Fibroblast of pulmonary artery (primary cell): ENCODE measurements at regions not wholly inside any gene's neighbourhood (a gene's known extent, or its start where the extent isn't known, plus 50 kb on each side); places are given as distances from the start of the nearest gene placed in this dataset.

Source experiments
- DNase-seq: peaks from one replicate; pipeline ENCODE4 v3.0.0-alpha.2; 2010; ENCODE audit warnings: low read depth
- H3K4me3 ChIP-seq: replicated peaks from 2 replicates; pipeline ENCODE4 v1.5.1; 2011; ENCODE audit warnings: low read depth, mild to moderate bottlenecking, control low read depth, low read length, moderate library complexity
- CTCF ChIP-seq: IDR thresholded peaks from 2 replicates; pipeline ENCODE4 v1.5.1; 2011; ENCODE audit warnings: mild to moderate bottlenecking, control low read depth, low read length, inconsistent platforms; ENCODE audit errors: missing control alignments

DNA sequence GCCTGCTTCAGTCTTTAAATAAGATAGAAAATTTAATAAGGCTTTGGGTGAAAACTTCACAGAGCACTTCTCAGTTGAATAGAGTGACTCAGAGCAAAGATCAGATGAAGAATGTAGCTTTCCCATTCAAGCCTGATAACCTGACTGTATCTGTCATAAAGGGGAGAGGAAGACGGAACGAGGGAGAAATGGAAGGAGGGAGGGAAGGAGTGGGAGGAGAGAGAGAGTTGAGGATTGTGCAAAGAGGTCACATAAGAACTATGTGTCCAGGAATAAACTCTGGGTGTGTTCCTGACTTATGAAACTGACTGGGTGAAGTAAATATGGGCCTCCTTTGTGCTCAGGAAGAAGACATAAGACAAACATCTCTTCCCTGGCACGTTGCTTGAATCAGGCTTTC lies 385.5 kb downstream of the LPIN1 start:
- H3K4me3 ChIP-seq, result no peak overlapping the region
- peak; percentile 77 for DNase-seq
- no peak for TF ChIP-seq CTCF

- no peak for TF ChIP-seq CTCF
Measured at GRCh38 chr2:12141618-12142258, 395.3 kb downstream of the LPIN1 start.

DNA sequence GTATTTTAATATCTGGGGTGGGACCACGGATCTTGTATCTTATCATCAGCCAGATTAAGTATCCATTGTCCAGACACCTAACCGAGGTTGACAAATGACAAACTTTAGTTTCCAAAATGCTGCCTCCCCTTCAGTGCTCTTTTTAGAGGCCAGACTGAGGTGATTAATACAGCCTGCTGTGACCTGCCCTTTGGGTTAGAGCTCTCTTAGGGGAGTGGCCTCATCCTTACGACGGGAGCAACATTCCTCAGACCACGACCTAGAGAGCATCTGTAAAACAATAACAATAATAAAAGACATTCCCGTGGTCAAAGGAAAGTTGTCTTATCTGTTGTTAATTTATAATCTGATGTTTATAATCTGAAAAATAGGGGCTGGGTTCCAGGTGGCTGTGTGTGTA lies 405.3 kb downstream of the LPIN1 start:
- no peak for TF ChIP-seq CTCF
- no peak overlapping the region for H3K4me3 ChIP-seq
- no peak for DNase-seq

More at GRCh38 chr2:12141618-12142258, 395.3 kb downstream of the LPIN1 start:
- no peak overlapping the region for H3K4me3 ChIP-seq
- DNase-seq, result no peak

DNA sequence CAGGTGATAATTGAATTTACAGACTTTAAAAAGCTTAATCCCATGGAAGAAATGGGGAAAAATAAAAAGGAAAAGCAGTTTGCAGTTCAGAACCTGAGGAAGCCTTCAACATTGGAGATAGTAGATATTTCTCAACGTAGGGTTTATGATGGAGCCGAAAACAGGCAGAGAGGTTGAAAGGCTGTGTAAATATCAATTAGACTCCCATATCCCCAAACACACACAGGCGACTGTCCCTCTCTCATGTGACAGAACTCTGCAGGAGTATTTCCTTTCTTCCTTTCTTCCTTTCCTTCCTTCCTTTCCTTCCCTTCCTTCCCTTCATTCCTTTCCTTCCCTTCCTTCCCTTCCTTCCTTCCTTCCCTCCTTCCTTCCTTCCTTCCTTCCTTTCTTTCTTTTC lies 406.5 kb downstream of the LPIN1 start:
- TF ChIP-seq CTCF, result no peak
- H3K4me3 ChIP-seq, result no peak overlapping the region
- no peak for DNase-seq

GRCh38 chr2:12155303-12156051 lies 409.0 kb downstream of the LPIN1 start:
- H3K4me3 ChIP-seq, result no peak overlapping the region
- no peak for TF ChIP-seq CTCF
- peak; percentile 92 for DNase-seq

- DNase-seq, result no peak
- TF ChIP-seq CTCF, result no peak
- no peak overlapping the region for H3K4me3 ChIP-seq
Measured at GRCh38 chr2:12156349-12156748, 409.9 kb downstream of the LPIN1 start.
